HEK293 (cell line): ENCODE measurements at regions not wholly inside any gene's neighbourhood (a gene's known extent, or its start where the extent isn't known, plus 50 kb on each side); places are given as distances from the start of the nearest gene placed in this dataset.

Experiments
- CTCF ChIA-PET: fragments of 350-600 bp; formaldehyde crosslinking; extraction: SDS; loops from one replicate; lab custom pipeline; 2021; ENCODE audit warnings: antibody characterized with exemption; lab: Yijun Ruan, JAX
- POLR2A ChIA-PET: fragments of 300-600 bp; formaldehyde crosslinking; extraction: SDS; loops from one replicate; lab custom pipeline; 2020; ENCODE audit warnings: antibody characterized with exemption, inconsistent platforms; lab: Yijun Ruan, JAX
- H3K27ac ChIP-seq: fragments of 200-500 bp; sonication (Bioruptor generic); 2 replicates; pipeline ENCODE4 v1.5.1; 2014; ENCODE audit warnings: low read depth, low read length, control low read depth, inconsistent platforms; ENCODE audit errors: extremely low read depth
- H3K36me3 ChIP-seq, 2 experiments: fragments of 200-500 bp in 1 of 2; sonication (Bioruptor generic) in 1 of 2; 1 replicate in 1 of 2; 2 replicates in 1 of 2; pipeline ENCODE4 v1.5.1; 2014 to 2017; ENCODE audit warnings: inconsistent platforms in 2 of 2, low read length in 2 of 2; ENCODE audit not compliant: control insufficient read depth in 2 of 2, insufficient read depth in 1 of 2
- H3K4me1 ChIP-seq: fragments of 200-500 bp; sonication (Bioruptor generic); 2 replicates; pipeline ENCODE4 v1.5.1; 2014; ENCODE audit warnings: mild to moderate bottlenecking, low read length, inconsistent platforms; ENCODE audit not compliant: control insufficient read depth, insufficient read depth
- H3K4me3 ChIP-seq: 2 replicates; pipeline ENCODE4 v1.5.1; 2011; ENCODE audit warnings: low read depth, mild to moderate bottlenecking, control low read depth, low read length, moderate library complexity
- H3K9me3 ChIP-seq: fragments of 200-500 bp; sonication (Bioruptor generic); 2 replicates; pipeline ENCODE4 v1.5.1; 2014; ENCODE audit warnings: low read depth, low read length, inconsistent platforms; ENCODE audit not compliant: control insufficient read depth, insufficient read depth
- ATF2 ChIP-seq: fragments of 450-650 bp; formaldehyde crosslinking; IDR thresholded peaks from 2 replicates; pipeline ENCODE4 v1.5.1; 2016; ENCODE audit warnings: missing biosample characterization, missing genetic modification characterization, low read depth
- HOXA7 ChIP-seq: sonication (generic); formaldehyde crosslinking; IDR thresholded peaks from 2 replicates; pipeline ENCODE4 v1.8.1; 2022; ENCODE audit warnings: missing genetic modification reagents, borderline replicate concordance
- KLF10 ChIP-seq: fragments of 450-650 bp; IDR thresholded peaks from 2 replicates; pipeline ENCODE4 v1.5.1; 2018; ENCODE audit warnings: missing biosample characterization, mild to moderate bottlenecking, missing genetic modification characterization
- MEIS1 ChIP-seq: sonication (generic); formaldehyde crosslinking; IDR thresholded peaks from 2 replicates; pipeline ENCODE4 v1.8.1; 2022; ENCODE audit warnings: missing genetic modification reagents, mild to moderate bottlenecking, borderline replicate concordance
- MZF1 ChIP-seq: fragments of 450-650 bp; formaldehyde crosslinking; IDR thresholded peaks from 2 replicates; pipeline ENCODE4 v1.5.1; 2017; ENCODE audit warnings: missing biosample characterization, missing genetic modification characterization, borderline replicate concordance
- PBX3 ChIP-seq: sonication (generic); formaldehyde crosslinking; IDR thresholded peaks from 2 replicates; pipeline ENCODE4 v1.8.1; 2022; ENCODE audit warnings: mild to moderate bottlenecking, moderate library complexity, missing genetic modification reagents
- REPIN1 ChIP-seq: fragments of 450-650 bp; formaldehyde crosslinking; IDR thresholded peaks from 2 replicates; pipeline ENCODE4 v1.5.1; 2017; ENCODE audit warnings: missing biosample characterization, missing genetic modification characterization, low read depth
- YY1 ChIP-seq: fragments of 450-650 bp; formaldehyde crosslinking; IDR thresholded peaks from 2 replicates; pipeline ENCODE4 v1.5.1; 2018; ENCODE audit warnings: missing biosample characterization, missing genetic modification characterization
- ZBTB26 ChIP-seq: fragments of 450-650 bp; formaldehyde crosslinking; optimal IDR thresholded peaks from 2 replicates; pipeline ENCODE3; 2016; ENCODE audit warnings: missing biosample characterization, mild to moderate bottlenecking, missing genetic modification characterization
- ZBTB49 ChIP-seq: fragments of 450-650 bp; formaldehyde crosslinking; IDR thresholded peaks from 2 replicates; pipeline ENCODE4 v1.5.1; 2016; ENCODE audit warnings: missing biosample characterization, missing genetic modification characterization, low read depth
- ZFP3 ChIP-seq: fragments of 450-650 bp; formaldehyde crosslinking; IDR thresholded peaks from 2 replicates; pipeline ENCODE4 v1.5.1; 2016; ENCODE audit warnings: low read depth, missing biosample characterization, missing genetic modification characterization
- ZNF184 ChIP-seq: fragments of 450-650 bp; IDR thresholded peaks from 2 replicates; pipeline ENCODE4 v1.5.1; 2018; ENCODE audit warnings: missing biosample characterization, mild to moderate bottlenecking, missing genetic modification characterization
- ZNF239 ChIP-seq: fragments of 450-650 bp; formaldehyde crosslinking; IDR thresholded peaks from 2 replicates; pipeline ENCODE4 v1.5.1; 2016; ENCODE audit warnings: missing biosample characterization, missing genetic modification characterization
- ZNF302 ChIP-seq: fragments of 450-650 bp; formaldehyde crosslinking; IDR thresholded peaks from 2 replicates; pipeline ENCODE4 v1.5.1; 2016; ENCODE audit warnings: missing biosample characterization, missing genetic modification characterization, low read depth
- ZNF311 ChIP-seq: fragments of 450-650 bp; formaldehyde crosslinking; IDR thresholded peaks from 2 replicates; pipeline ENCODE4 v1.5.1; 2017; ENCODE audit warnings: missing biosample characterization, missing genetic modification characterization, borderline replicate concordance
- ZNF362 ChIP-seq: fragments of 450-650 bp; formaldehyde crosslinking; IDR thresholded peaks from 2 replicates; pipeline ENCODE4 v1.5.1; 2016; ENCODE audit warnings: missing biosample characterization, missing genetic modification characterization
- ZNF426 ChIP-seq: fragments of 450-650 bp; formaldehyde crosslinking; IDR thresholded peaks from 2 replicates; pipeline ENCODE4 v1.5.1; 2017; ENCODE audit warnings: missing biosample characterization, missing genetic modification characterization, mild to moderate bottlenecking, inconsistent platforms, moderate library complexity
- ZNF473 ChIP-seq: fragments of 450-650 bp; formaldehyde crosslinking; IDR thresholded peaks from 2 replicates; pipeline ENCODE4 v1.5.1; 2017; ENCODE audit warnings: missing biosample characterization, missing genetic modification characterization
- ZNF501 ChIP-seq: fragments of 450-650 bp; formaldehyde crosslinking; IDR thresholded peaks from 2 replicates; pipeline ENCODE4 v1.5.1; 2016; ENCODE audit warnings: missing biosample characterization, missing genetic modification characterization
- ZNF596 ChIP-seq: fragments of 450-650 bp; IDR thresholded peaks from 2 replicates; pipeline ENCODE4 v1.5.0; 2018; ENCODE audit warnings: missing biosample characterization, mild to moderate bottlenecking, missing genetic modification characterization, moderate library complexity
- ZNF600 ChIP-seq: fragments of 450-650 bp; formaldehyde crosslinking; IDR thresholded peaks from 2 replicates; pipeline ENCODE4 v1.5.1; 2016; ENCODE audit warnings: missing biosample characterization, missing genetic modification characterization
- ZNF610 ChIP-seq: fragments of 450-650 bp; formaldehyde crosslinking; IDR thresholded peaks from 2 replicates; pipeline ENCODE4 v1.5.1; 2016; ENCODE audit warnings: missing biosample characterization, missing genetic modification characterization, borderline replicate concordance
- ZNF704 ChIP-seq: fragments of 450-650 bp; formaldehyde crosslinking; IDR thresholded peaks from 2 replicates; pipeline ENCODE4 v1.5.1; 2016; ENCODE audit warnings: missing biosample characterization, missing genetic modification characterization

DNA sequence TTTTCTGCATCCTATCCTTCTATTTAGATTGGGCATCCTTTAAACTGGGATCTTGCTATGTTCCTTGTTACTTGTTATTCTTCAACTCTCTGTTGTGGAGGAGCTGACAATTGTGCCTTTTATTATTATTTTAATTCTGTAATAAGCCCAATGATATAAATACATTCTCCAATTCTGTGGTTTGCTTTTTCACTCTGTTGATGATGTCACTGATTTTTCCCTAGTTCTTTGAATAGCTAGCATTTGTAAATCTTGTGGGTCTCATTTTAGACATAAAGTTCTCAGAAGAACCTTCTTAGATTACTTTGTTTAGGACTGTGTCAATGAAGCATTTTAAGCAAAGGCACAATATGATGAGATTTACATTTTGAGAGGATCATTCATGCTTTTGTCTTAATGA, 79.5 kb upstream of the SLC8A1 start:
- CTCF ChIA-PET: no interaction called here

GRCh38 chr2:40534528-40534927, 82.6 kb upstream of the SLC8A1 start:
- POLR2A ChIA-PET: no interaction called here
- TF ChIP-seq ZNF184 (tag by site-specific recombination): no peak
- no peak for TF ChIP-seq ZNF311 (tag by site-specific recombination)
- TF ChIP-seq REPIN1 (tag by site-specific recombination): no peak
- no peak for TF ChIP-seq ZNF610
- no peak for TF ChIP-seq ZNF704 (tag by site-specific recombination)
- TF ChIP-seq ZNF426: no peak
- TF ChIP-seq ATF2 (tag by site-specific recombination): no peak
- no peak for TF ChIP-seq ZFP3 (tag by site-specific recombination)
- TF ChIP-seq KLF10: no peak
- TF ChIP-seq ZNF302: no peak
- TF ChIP-seq, all 188 proteins: peak for 0

More for the DNA sequence above, 79.5 kb upstream of the SLC8A1 start:
- Histone ChIP-seq H3K4me3 (no peak overlapping the region), H3K4me1 (no peaks in the 10 kb centered on the region), H3K36me3 (no peaks in the 10 kb centered on the region), H3K27ac (no peak overlapping the region), H3K9me3 (no peaks in the 10 kb centered on the region)
- TF ChIP-seq ATF2 (tag by site-specific recombination): no peak
- TF ChIP-seq MEIS1 (CRISPR knock-in tag): no peak
- TF ChIP-seq HOXA7: no peak
- no peak for TF ChIP-seq ZNF501
- TF ChIP-seq ZNF473: no peak
- TF ChIP-seq ZBTB49 (tag by site-specific recombination): no peak
- TF ChIP-seq ZNF600 (tag by site-specific recombination): no peak
- TF ChIP-seq ZNF426: no peak
- no peak for TF ChIP-seq YY1 (tag by site-specific recombination)
- POLR2A ChIA-PET: no interaction called here

DNA sequence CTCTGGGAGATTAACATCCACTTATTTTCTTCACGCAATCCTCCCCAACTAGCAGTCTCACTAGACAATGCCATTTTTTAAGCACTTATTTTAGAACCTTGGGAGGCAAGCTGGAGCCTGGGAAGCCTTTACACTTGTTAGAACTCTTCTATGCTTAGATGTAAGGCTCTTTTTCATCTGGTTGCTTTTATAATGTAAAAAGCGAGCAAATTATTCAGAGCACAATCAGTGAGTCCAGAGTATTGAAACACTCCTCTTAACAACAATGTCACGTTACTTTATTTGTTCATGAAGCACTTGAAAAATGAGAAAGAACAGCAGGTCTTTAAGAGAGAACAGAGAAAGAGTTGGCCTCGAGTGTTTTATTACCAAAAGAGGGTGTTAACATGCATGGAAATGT, 84.1 kb upstream of the SLC8A1 start:
- H3K4me3 ChIP-seq: no peak overlapping the region
- H3K36me3 ChIP-seq: no peaks in the 10 kb centered on the region
- H3K27ac ChIP-seq: no peak overlapping the region
- H3K9me3 ChIP-seq: no peaks in the 10 kb centered on the region
- POLR2A ChIA-PET: no interaction called here
- CTCF ChIA-PET: interaction anchor here (0.6 kb wide), 1 partner anchor 18 kb away, joined by 5 read pairs; no protein-coding TSS in a partner anchor
- H3K4me1 ChIP-seq: no peaks in the 10 kb centered on the region
- TF ChIP-seq PBX3 (CRISPR knock-in tag): no peak
- TF ChIP-seq ZNF311 (tag by site-specific recombination): no peak
- TF ChIP-seq ZNF239: no peak
- no peak for TF ChIP-seq MZF1 (tag by site-specific recombination)
- no peak for TF ChIP-seq ZNF596 (tag by site-specific recombination)
- no peak for TF ChIP-seq ZBTB26 (tag by site-specific recombination)
- no peak for TF ChIP-seq ZNF362

More at GRCh38 chr2:40534528-40534927, 82.6 kb upstream of the SLC8A1 start:
- Histone ChIP-seq H3K4me3 (no peak overlapping the region), H3K36me3 (no peaks in the 10 kb centered on the region), H3K4me1 (no peaks in the 10 kb centered on the region), H3K9me3 (no peaks in the 10 kb centered on the region), H3K27ac (no peak overlapping the region)
- CTCF ChIA-PET: interaction anchor here (0.6 kb wide), 1 partner anchor 21 kb away, joined by 3 read pairs; no protein-coding TSS in a partner anchor
